AG10803 (cell line): ENCODE measurements at regions not wholly inside any gene's neighbourhood (a gene's known extent, or its start where the extent isn't known, plus 50 kb on each side); places are given as distances from the start of the nearest gene placed in this dataset.

Source experiments
- DNase-seq: peaks from one replicate; pipeline ENCODE4 v3.0.0; 2010; ENCODE audit warnings: low read depth
- H3K4me3 ChIP-seq: 2 replicates; pipeline ENCODE4 v1.5.1; 2011; ENCODE audit warnings: mild to moderate bottlenecking, low read length, control low read depth
- TF ChIP-seq, protein P1 (sequence below): conservative IDR thresholded peaks from 2 replicates; pipeline ENCODE4 v1.5.1; 2011; ENCODE audit warnings: mild to moderate bottlenecking, low read length, control low read depth, inconsistent platforms

- no peak for DNase-seq
- TF ChIP-seq, protein P1, sequence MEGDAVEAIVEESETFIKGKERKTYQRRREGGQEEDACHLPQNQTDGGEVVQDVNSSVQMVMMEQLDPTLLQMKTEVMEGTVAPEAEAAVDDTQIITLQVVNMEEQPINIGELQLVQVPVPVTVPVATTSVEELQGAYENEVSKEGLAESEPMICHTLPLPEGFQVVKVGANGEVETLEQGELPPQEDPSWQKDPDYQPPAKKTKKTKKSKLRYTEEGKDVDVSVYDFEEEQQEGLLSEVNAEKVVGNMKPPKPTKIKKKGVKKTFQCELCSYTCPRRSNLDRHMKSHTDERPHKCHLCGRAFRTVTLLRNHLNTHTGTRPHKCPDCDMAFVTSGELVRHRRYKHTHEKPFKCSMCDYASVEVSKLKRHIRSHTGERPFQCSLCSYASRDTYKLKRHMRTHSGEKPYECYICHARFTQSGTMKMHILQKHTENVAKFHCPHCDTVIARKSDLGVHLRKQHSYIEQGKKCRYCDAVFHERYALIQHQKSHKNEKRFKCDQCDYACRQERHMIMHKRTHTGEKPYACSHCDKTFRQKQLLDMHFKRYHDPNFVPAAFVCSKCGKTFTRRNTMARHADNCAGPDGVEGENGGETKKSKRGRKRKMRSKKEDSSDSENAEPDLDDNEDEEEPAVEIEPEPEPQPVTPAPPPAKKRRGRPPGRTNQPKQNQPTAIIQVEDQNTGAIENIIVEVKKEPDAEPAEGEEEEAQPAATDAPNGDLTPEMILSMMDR, result no peak
- H3K4me3 ChIP-seq, result no peak overlapping the region
Measured at GRCh38 chr6:87939776-87940175, 107.9 kb upstream of the SPACA1 start.

DNA sequence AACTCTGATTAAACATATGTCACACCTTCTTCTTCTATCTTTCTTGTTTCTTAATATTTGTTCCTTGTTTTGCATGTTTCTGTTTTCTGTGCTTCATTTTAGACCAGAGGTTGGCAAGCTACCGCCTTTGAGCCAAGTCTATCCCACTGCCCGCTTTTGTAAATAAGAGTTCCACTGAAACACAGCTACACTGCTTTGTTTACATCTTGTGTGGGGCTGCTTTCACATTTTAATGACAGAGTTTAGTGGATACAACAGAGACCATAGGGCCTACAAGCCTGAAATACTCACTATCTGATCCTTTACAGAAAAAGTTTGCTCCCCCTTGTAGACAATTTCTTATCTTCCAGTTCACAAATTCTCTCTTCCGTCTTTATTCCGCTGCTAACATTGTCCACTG lies 109.4 kb upstream of the SPACA1 start:
- TF ChIP-seq, protein P1, result no peak
- H3K4me3 ChIP-seq, result no peak overlapping the region
- DNase-seq, result no peak

DNA sequence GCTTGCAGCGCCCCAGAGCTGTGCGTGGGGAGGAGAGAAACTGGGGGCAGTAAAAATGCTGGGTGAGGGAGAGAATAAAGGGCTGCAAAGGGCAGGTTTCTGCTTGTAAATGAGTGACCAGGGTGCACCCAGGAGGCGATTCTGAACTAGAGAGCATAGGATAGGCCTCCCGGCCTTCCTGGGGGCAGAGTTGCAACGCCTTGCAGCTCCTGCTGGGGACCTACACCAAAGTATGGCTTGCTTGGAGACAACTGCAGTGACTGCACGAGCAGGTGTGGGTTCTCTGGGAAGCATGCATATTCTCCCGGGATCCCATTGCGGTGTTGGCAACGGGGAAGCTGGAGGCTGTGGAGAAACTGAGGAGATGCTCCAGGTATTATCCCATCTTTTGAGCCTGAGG lies 111.6 kb upstream of the SPACA1 start:
- no peak overlapping the region for H3K4me3 ChIP-seq
- TF ChIP-seq, protein P1, result no peak
- no peak for DNase-seq

GRCh38 chr6:87935196-87935595 lies 112.4 kb upstream of the SPACA1 start:
- TF ChIP-seq, protein P1, result no peak
- no peak overlapping the region for H3K4me3 ChIP-seq
- no peak for DNase-seq

GRCh38 chr6:87932361-87932760 lies 115.3 kb upstream of the SPACA1 start:
- TF ChIP-seq, protein P1, result no peak
- no peak overlapping the region for H3K4me3 ChIP-seq
- no peak for DNase-seq

- peak; percentile 82 for DNase-seq
- H3K4me3 ChIP-seq, result peak overlapping the region; percentile 18; the same call in 1 of the 2 replicates
- TF ChIP-seq, protein P1, result peak; percentile 98
Measured at GRCh38 chr6:87929843-87930288, 117.8 kb upstream of the SPACA1 start.

- no peak overlapping the region for H3K4me3 ChIP-seq
- DNase-seq, result no peak
Measured at GRCh38 chr6:87926687-87927086, 121.0 kb upstream of the SPACA1 start.

More at GRCh38 chr6:87926687-87927086, 121.0 kb upstream of the SPACA1 start:
- TF ChIP-seq, protein P1, result no peak
